MCF 10A (cell line): ENCODE measurements at regions not wholly inside any gene's neighbourhood (a gene's known extent, or its start where the extent isn't known, plus 50 kb on each side); places are given as distances from the start of the nearest gene placed in this dataset.

Source experiments
- BruUV-seq: library from RNA; stranded (reverse); fragments of 400-500 nt; replicated peaks from 2 replicates; lab custom pipeline; 2021; lab: Mats Ljungman, UMichigan
- CTCF ChIA-PET: fragments of 300-600 bp; sonication (Branson Sonifier 250); formaldehyde crosslinking; extraction: SDS; loops from one replicate; lab custom pipeline; 2021; ENCODE audit warnings: antibody characterized with exemption, inconsistent platforms; lab: Yijun Ruan, JAX
- POLR2A ChIA-PET: fragments of 300-600, 350-650 bp; sonication (Branson Sonifier 250); formaldehyde crosslinking; extraction: SDS; loops from one replicate; lab custom pipeline; 2020; ENCODE audit warnings: antibody characterized with exemption, inconsistent platforms; lab: Yijun Ruan, JAX
- DNase-seq: peaks from one replicate; pipeline ENCODE4 v3.0.0-alpha.2; 2018; ENCODE audit not compliant: unreplicated experiment
- H3K27ac Mint-ChIP-seq: one replicate; pipeline ENCODE4 v1.8.0; 2022; ENCODE audit warnings: mild to moderate bottlenecking, low read depth, mixed read lengths; ENCODE audit not compliant: unreplicated experiment
- H3K27me3 Mint-ChIP-seq: one replicate; pipeline ENCODE4 v1.8.0; 2022; ENCODE audit warnings: mixed read lengths; ENCODE audit not compliant: insufficient read depth, unreplicated experiment
- H3K36me3 Mint-ChIP-seq: one replicate; pipeline ENCODE4 v1.8.0; 2022; ENCODE audit warnings: mild to moderate bottlenecking, moderate library complexity, mixed read lengths; ENCODE audit not compliant: insufficient read depth, unreplicated experiment
- H3K4me1 Mint-ChIP-seq: one replicate; pipeline ENCODE4 v1.8.0; 2022; ENCODE audit warnings: mixed read lengths; ENCODE audit not compliant: insufficient read depth, unreplicated experiment
- H3K4me3 Mint-ChIP-seq: one replicate; pipeline ENCODE4 v1.8.0; 2022; ENCODE audit warnings: mild to moderate bottlenecking, moderate library complexity, mixed read lengths; ENCODE audit not compliant: unreplicated experiment
- H3K9me3 Mint-ChIP-seq: one replicate; pipeline ENCODE4 v1.8.0; 2022; ENCODE audit warnings: mixed read lengths; ENCODE audit not compliant: unreplicated experiment
- intact Hi-C: fragments of 100-400 bp; cut with micrococcal nuclease; formaldehyde crosslinking; loops from 2 replicates; pipeline ENCODE4 v1.14.1; 2022
- TF ChIP-seq, protein P1 (sequence below): fragments of 200-600 bp; IDR thresholded peaks from one replicate; pipeline ENCODE4 v1.8.0; 2022; ENCODE audit warnings: antibody characterized with exemption, mild to moderate bottlenecking; ENCODE audit not compliant: unreplicated experiment

DNA sequence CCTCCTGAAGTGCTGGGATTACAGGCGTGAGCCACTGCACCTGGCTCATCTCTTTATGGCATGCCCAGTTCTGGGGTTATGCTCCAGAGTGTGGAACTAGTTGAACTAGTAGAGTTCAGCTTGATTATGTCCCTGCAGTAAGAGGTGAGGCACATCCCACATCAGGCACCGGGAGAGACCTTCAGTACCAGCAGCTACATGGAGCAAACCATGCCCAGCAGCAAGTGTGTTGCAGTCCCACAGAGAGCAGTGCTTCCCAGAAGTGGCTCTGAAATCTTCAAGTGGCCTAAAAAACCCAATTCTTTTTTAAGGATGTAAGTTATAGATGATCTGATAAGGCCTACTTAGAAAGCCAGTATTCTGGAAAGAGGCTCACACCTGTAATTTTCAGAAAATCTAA lies 331.9 kb upstream of the PRKCQ start:
- intact Hi-C loops: loop anchor here (1.0 to 2.0 kb wide), 2 partner anchors 191 to 243 kb away; no protein-coding TSS in a partner anchor
- TF ChIP-seq, protein P1, sequence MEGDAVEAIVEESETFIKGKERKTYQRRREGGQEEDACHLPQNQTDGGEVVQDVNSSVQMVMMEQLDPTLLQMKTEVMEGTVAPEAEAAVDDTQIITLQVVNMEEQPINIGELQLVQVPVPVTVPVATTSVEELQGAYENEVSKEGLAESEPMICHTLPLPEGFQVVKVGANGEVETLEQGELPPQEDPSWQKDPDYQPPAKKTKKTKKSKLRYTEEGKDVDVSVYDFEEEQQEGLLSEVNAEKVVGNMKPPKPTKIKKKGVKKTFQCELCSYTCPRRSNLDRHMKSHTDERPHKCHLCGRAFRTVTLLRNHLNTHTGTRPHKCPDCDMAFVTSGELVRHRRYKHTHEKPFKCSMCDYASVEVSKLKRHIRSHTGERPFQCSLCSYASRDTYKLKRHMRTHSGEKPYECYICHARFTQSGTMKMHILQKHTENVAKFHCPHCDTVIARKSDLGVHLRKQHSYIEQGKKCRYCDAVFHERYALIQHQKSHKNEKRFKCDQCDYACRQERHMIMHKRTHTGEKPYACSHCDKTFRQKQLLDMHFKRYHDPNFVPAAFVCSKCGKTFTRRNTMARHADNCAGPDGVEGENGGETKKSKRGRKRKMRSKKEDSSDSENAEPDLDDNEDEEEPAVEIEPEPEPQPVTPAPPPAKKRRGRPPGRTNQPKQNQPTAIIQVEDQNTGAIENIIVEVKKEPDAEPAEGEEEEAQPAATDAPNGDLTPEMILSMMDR: no peak
- POLR2A ChIA-PET: interaction anchor here (0.6 to 2.1 kb wide), 23 partner anchors 9 to 668 kb away, joined by 3 to 31 read pairs (median 3); partner anchors contain the start of gene SFMBT2
- H3K27ac Mint-ChIP-seq: peak overlapping the region; percentile 14
- no peaks in the 10 kb centered on the region for H3K27me3 Mint-ChIP-seq
- no peaks in the 10 kb centered on the region for H3K36me3 Mint-ChIP-seq
- H3K4me1 Mint-ChIP-seq: peaks cover 5% of the 10 kb centered on the region
- no peak for DNase-seq
- H3K4me3 Mint-ChIP-seq: no peak overlapping the region
- BruUV-seq: no TSS peak
- peaks cover 8% of the 10 kb centered on the region for H3K9me3 Mint-ChIP-seq
- CTCF ChIA-PET: interaction anchor here (0.6 to 1.2 kb wide), 7 partner anchors 30 to 507 kb away, joined by 3 to 7 read pairs (median 3); no protein-coding TSS in a partner anchor

DNA sequence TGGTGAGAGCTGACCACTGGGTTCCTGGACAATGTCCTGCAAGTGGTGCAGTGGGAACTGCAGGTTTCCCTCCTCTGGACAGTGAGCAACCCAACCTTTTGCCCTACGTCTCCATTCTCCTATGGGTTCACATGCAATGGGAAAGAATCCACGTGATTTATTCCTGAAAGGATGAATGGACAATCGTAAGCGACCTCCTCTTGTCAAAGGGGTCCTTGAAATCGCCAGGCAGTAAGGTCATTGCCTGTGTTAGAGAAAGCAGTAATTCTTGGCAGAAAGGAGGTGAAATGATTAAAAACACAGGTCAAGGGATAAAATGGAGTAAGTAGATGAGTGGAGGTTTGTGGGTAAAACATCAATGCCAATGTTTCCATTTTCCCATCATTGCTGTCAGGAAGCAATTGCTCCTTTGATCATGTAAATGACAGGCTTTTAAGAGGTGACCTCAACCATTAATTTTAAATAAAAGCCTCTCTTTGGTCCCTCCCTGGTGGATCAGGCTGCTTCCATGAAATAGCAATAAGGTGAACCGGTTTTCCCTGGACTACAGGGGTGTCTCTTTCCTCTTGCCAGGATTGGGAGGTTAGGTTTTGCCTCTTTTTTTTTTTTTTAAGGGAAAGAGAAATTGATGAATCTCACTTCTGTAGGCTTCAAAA lies 330.0 kb upstream of the PRKCQ start:
- no peak overlapping the region for H3K4me3 Mint-ChIP-seq
- TF ChIP-seq, protein P1: no peak
- CTCF ChIA-PET: interaction anchor here (1.1 kb wide), 1 partner anchor 10 kb away, joined by 3 read pairs; no protein-coding TSS in a partner anchor
- BruUV-seq: no TSS peak
- H3K27ac Mint-ChIP-seq: no peak overlapping the region
- intact Hi-C loops: no loop called here
- H3K36me3 Mint-ChIP-seq: no peaks in the 10 kb centered on the region
- DNase-seq: no peak
- POLR2A ChIA-PET: no interaction called here
- H3K9me3 Mint-ChIP-seq: peaks cover 8% of the 10 kb centered on the region
- H3K4me1 Mint-ChIP-seq: peaks cover 5% of the 10 kb centered on the region
- H3K27me3 Mint-ChIP-seq: no peaks in the 10 kb centered on the region

DNA sequence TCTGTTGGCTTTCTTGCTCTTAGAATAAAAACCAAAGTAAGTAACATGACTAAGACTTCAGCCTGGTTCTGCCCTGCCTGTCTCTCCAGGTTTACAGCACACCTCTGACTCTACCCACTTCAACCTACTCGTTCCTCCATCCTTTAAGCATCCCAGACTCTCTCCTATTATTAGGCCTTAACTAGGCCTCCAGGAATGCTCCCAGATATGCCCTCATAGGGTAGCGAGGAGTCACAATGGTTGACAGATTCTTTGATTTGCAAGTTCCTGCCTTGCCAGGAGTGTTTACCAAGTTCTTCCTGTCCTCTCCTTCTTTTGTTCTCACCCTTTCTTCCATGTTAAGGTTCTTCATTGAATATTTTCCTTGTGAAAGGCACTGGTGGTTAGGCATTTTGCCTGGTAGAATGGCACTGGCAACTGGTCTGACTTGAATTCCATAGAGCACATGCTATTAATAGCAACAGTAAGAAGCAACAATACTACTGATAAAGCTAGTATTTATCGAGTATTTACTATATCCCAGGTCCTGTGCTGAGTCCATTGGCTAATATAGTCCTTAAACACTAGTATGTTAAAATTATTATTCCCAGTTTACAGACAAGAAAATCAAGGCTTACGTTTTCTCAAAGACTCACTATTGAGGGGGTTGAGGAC lies 327.9 kb upstream of the PRKCQ start:
- Mint-ChIP-seq H3K4me3 (no peak overlapping the region), H3K27ac (no peak overlapping the region), H3K36me3 (no peaks in the 10 kb centered on the region), H3K27me3 (no peaks in the 10 kb centered on the region), H3K9me3 (peaks cover 8% of the 10 kb centered on the region), H3K4me1 (peaks cover 5% of the 10 kb centered on the region)
- intact Hi-C loops: no loop called here
- no TSS peak for BruUV-seq
- no peak for DNase-seq
- POLR2A ChIA-PET: no interaction called here
- TF ChIP-seq, protein P1: no peak
- CTCF ChIA-PET: no interaction called here

DNA sequence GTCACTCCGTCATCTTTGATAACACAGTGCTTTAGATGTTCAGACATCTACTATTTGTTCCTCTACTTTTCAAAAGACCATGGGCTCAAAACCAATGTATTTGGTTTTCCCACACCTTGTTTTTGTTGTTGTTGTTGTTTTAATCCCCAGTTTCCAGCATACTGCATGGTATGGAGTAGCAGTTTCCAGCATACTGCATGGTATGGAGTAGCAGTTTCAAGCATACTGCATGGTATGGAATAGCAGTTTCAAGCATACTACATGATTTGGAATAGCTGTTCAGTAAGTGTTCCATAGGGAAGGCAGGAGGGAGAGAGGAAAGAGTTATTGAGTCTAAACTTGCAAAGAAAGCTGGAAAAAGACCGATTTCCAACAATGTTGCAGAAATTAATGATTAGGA lies 314.3 kb upstream of the PRKCQ start:
- POLR2A ChIA-PET: no interaction called here
- Mint-ChIP-seq H3K4me3 (no peak overlapping the region), H3K36me3 (no peaks in the 10 kb centered on the region), H3K27ac (no peak overlapping the region), H3K27me3 (no peaks in the 10 kb centered on the region), H3K9me3 (no peaks in the 10 kb centered on the region), H3K4me1 (no peaks in the 10 kb centered on the region)
- no TSS peak for BruUV-seq
- DNase-seq: no peak
- CTCF ChIA-PET: interaction anchor here (1.1 kb wide), 1 partner anchor 26 kb away, joined by 3 read pairs; no protein-coding TSS in a partner anchor
- TF ChIP-seq, protein P1: no peak
- intact Hi-C loops: no loop called here
